Spinal cord (tissue), 9 donors: ENCODE measurements at regions not wholly inside any gene's neighbourhood (a gene's known extent, or its start where the extent isn't known, plus 50 kb on each side); places are given as distances from the start of the nearest gene placed in this dataset.

Source experiments
- DNase-seq, 6 donors: peaks; one replicate each; pipeline versions ENCODE4 v3.0.0 to v3.0.0-alpha.2; 2013 to 2015; ENCODE audit warnings: low spot score in 6 of 6, low read depth in 4 of 6
- H3K27ac ChIP-seq: one replicate; pipeline ENCODE4 v1.5.1; 2013; ENCODE audit warnings: low read depth, low read length, control low read depth
- H3K27me3 ChIP-seq: one replicate; pipeline ENCODE4 v1.6.1; 2013; ENCODE audit warnings: low read length; ENCODE audit not compliant: control insufficient read depth, insufficient read depth
- H3K36me3 ChIP-seq: one replicate; pipeline ENCODE4 v1.6.1; 2013; ENCODE audit warnings: low read length; ENCODE audit not compliant: control insufficient read depth, insufficient read depth
- H3K4me1 ChIP-seq: one replicate; pipeline ENCODE4 v1.6.1; 2013; ENCODE audit warnings: low read length; ENCODE audit not compliant: control insufficient read depth, insufficient read depth
- H3K4me3 ChIP-seq: one replicate; pipeline ENCODE4 v1.5.1; 2013; ENCODE audit warnings: low read depth, low read length, control low read depth
- H3K9me3 ChIP-seq: one replicate; pipeline ENCODE4 v1.6.1; 2013; ENCODE audit warnings: low read length; ENCODE audit not compliant: control insufficient read depth, insufficient read depth
- WGBS: methylation state at CpG from one replicate; pipeline ENCODE4 v1.1.5; 2013; ENCODE audit warnings: missing lambda C conversion rate; ENCODE audit not compliant: insufficient coverage; 5-methylcytosine and 5-hydroxymethylcytosine counted together
- donor health status: healthy.

DNA sequence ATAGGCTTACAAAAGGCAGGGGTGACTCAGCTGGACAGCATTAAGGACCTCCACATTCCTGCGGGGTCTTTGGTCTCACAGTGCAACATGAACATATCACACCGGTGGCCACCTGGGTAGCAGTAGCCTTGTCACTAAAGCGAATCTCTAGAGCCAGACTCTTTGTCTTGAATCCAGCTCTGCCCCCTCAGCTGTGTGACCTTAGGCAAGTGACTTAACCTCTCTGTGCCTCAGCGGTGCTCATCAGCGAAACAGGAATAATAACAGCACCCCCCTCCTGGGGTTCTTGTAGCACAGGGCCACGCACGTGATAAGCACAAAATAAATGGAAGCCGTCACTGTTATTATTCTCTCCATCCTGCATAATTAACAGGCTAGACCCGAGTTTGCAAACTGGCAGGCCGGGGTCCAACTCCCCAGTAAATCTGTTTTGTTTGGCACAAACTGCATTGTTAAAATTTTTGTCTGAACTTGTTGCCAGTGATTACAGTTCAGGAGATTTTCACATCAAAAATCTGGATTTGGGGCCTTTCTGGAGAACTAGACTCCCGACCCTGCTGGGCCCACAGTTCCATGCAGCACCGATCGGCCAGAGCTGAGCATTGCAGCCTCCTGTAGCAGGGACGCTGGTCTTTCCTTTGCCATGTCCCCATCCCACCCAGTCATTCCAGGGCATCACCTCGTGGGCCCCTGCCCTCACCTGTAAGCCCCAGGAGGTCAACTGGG, 174.8 kb downstream of the PHETA1 start:
- 61% methylated on average over 12 of the region's 15 CpGs for WGBS
- no peaks in the 10 kb centered on the region for H3K36me3 ChIP-seq
- H3K9me3 ChIP-seq: no peaks in the 10 kb centered on the region
- no peak overlapping the region for H3K27ac ChIP-seq
- H3K4me1 ChIP-seq: peaks cover 19% of the 10 kb centered on the region
- peaks cover 7% of the 10 kb centered on the region for H3K27me3 ChIP-seq
- H3K4me3 ChIP-seq: no peak overlapping the region
- peak in 1 of 6 donors; percentile 59 for DNase-seq

GRCh38 chr12:111193496-111193895, 175.4 kb downstream of the PHETA1 start:
- no peak overlapping the region for H3K27ac ChIP-seq
- H3K4me3 ChIP-seq: no peak overlapping the region
- H3K36me3 ChIP-seq: no peaks in the 10 kb centered on the region
- no peaks in the 10 kb centered on the region for H3K9me3 ChIP-seq
- peaks cover 19% of the 10 kb centered on the region for H3K4me1 ChIP-seq
- 23% methylated on average over 14 of the region's 14 CpGs for WGBS
- H3K27me3 ChIP-seq: peaks cover 7% of the 10 kb centered on the region
- DNase-seq: peak in 1 of 6 donors; percentile 70

DNA sequence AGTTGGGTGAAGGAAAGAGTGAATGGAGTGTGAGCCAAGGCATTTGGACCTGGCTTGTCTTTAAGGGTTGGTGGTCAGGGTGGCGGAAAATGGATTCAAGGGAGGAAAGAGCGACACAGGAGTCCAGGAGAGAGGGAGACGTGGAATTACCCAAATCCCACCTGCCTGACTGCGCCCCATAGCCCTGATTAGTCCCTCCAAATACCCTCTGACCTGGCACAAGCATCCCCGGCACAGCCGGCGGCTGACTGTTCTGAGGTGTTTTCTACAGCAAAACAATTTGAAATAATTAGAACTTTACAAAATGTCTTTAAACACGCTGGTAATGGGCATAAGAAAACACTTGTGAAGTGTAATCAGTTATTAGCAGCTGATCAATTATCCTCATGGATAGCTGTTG, 175.8 kb downstream of the PHETA1 start:
- WGBS: no CpG with 5 or more reads among the region's 8 CpGs
- Histone ChIP-seq H3K4me1 (peaks cover 19% of the 10 kb centered on the region), H3K27ac (no peak overlapping the region), H3K36me3 (no peaks in the 10 kb centered on the region), H3K27me3 (peaks cover 7% of the 10 kb centered on the region), H3K4me3 (no peak overlapping the region), H3K9me3 (no peaks in the 10 kb centered on the region)
- peak in 1 of 6 donors; percentile 68 for DNase-seq

DNA sequence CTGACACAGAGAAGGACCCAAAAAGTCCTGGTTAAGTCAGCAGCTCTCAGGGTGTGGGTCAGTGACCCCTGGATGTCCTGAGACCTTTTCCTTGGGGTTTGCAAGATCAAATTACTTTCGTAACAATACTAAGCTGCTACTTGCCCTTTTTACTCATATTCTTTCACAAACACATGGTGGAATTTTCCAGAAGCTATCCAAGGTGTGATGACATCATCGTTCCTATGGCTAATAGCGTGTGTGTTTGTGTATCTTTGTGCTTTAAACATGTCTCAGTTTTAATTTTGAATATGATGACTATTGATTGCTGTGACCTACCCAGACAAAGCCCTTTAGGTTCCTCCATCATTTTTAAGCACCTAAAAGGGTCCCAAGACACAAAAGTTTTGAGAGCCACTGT, 176.2 kb downstream of the PHETA1 start:
- H3K36me3 ChIP-seq: no peaks in the 10 kb centered on the region
- H3K4me1 ChIP-seq: peaks cover 19% of the 10 kb centered on the region
- DNase-seq: no peak
- peaks cover 7% of the 10 kb centered on the region for H3K27me3 ChIP-seq
- no peaks in the 10 kb centered on the region for H3K9me3 ChIP-seq
- no peak overlapping the region for H3K27ac ChIP-seq
- no peak overlapping the region for H3K4me3 ChIP-seq
- no CpG with 5 or more reads among the region's 3 CpGs for WGBS

DNA sequence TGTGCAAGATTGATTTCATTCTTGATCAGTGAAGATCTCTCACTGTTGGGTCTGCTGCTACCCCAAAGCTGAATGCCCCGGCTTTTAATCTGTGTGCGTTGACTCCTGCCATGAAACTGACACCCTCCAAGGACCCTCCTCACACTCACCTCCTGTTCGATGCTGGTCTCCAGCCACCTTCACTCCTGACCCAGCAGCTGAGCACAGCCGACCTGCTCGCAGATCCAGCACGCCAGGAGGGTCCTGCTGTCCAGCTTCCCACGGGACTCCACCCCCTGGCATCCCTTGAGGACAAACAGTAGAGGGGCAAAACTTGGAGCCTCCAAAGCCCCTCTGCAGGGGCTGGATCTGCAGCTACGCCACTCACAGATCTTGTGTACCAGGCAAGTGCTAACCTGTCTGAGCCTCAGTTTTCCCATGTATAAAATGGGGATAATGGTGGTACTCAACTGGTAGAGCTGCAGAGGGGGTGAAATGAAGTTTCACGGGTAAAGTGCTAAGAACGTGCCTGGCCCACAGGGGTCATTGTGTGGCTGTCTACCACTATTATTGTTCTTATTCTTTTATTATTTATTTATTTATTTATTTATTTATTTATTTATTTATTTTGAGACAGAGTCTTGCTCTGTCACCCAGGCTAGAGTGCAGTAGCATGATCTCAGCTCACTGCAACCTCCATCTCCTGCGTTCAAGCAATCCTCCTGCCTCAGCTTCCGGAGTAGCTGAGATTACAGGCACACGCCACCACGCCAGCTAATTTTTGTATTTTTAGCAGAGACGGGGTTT, 178.0 kb downstream of the PHETA1 start:
- 93% methylated on average over 13 of the region's 15 CpGs for WGBS
- peaks cover 7% of the 10 kb centered on the region for H3K27me3 ChIP-seq
- no peak overlapping the region for H3K27ac ChIP-seq
- H3K4me1 ChIP-seq: peaks cover 25% of the 10 kb centered on the region
- no peaks in the 10 kb centered on the region for H3K9me3 ChIP-seq
- no peak for DNase-seq
- no peaks in the 10 kb centered on the region for H3K36me3 ChIP-seq
- H3K4me3 ChIP-seq: no peak overlapping the region

- Histone ChIP-seq H3K27ac (no peak overlapping the region), H3K4me1 (peaks cover 29% of the 10 kb centered on the region), H3K36me3 (no peaks in the 10 kb centered on the region), H3K27me3 (peaks cover 7% of the 10 kb centered on the region), H3K9me3 (no peaks in the 10 kb centered on the region), H3K4me3 (no peak overlapping the region)
- no peak for DNase-seq
- WGBS: 100% methylated on average over 1 of the region's 3 CpGs
These were observed 179.1 kb downstream of the PHETA1 start for GRCh38 chr12:111189792-111190191.

- Histone ChIP-seq H3K4me3 (no peak overlapping the region), H3K27me3 (peaks cover 5% of the 10 kb centered on the region), H3K9me3 (no peaks in the 10 kb centered on the region), H3K27ac (no peak overlapping the region), H3K36me3 (no peaks in the 10 kb centered on the region), H3K4me1 (peaks cover 16% of the 10 kb centered on the region)
- 89% methylated on average over 8 of the region's 8 CpGs for WGBS
- DNase-seq: no peak
These were observed 180.5 kb downstream of the PHETA1 start for GRCh38 chr12:111188436-111188835.

DNA sequence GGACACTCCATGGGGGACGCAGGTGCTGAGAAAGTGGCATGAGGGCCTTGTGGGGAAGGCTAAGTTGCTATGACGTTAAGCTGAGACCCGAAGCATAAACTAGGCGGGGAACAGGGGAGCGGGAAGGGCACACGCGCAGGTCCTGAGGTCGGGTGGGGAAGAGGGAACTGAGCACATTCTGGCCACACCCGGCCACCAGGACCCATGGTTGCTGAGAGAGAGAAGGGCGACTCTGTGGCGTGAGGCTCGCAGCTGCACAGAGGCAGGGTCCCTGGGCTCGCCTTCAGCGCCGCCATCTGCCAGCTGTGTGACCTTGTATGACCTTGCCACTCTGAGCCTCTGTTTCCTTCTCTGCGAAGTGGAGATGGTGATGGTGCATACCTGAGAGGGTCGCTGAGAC, 182.5 kb downstream of the PHETA1 start:
- no peaks in the 10 kb centered on the region for H3K36me3 ChIP-seq
- DNase-seq: no peak
- 87% methylated on average over 15 of the region's 17 CpGs for WGBS
- H3K9me3 ChIP-seq: no peaks in the 10 kb centered on the region
- H3K4me3 ChIP-seq: no peak overlapping the region
- H3K27ac ChIP-seq: no peak overlapping the region
- peaks cover 8% of the 10 kb centered on the region for H3K27me3 ChIP-seq
- peaks cover 26% of the 10 kb centered on the region for H3K4me1 ChIP-seq

DNA sequence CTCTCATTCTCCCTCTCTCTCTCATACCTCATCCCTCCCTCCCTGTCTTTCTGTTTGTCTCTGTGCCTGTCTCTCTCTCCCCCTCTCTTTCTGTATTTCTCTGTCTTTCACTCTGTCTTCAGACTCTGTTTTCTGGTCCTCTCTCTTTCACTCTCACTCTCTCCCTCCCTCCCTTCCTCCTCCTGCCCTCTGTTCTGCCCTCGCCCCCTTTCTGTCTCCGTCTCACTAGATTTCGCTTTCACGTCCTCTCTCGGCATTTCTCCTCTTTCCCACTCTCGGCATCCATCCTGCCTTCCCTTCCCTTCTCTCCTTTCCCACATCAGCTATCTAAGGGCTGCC, 183.0 kb downstream of the PHETA1 start:
- Histone ChIP-seq H3K27me3 (peaks cover 8% of the 10 kb centered on the region), H3K9me3 (no peaks in the 10 kb centered on the region), H3K36me3 (no peaks in the 10 kb centered on the region), H3K4me1 (peaks cover 31% of the 10 kb centered on the region), H3K27ac (no peak overlapping the region), H3K4me3 (no peak overlapping the region)
- no peak for DNase-seq
- WGBS: 100% methylated on average over 1 of the region's 6 CpGs
